GM18502 (cell line): ENCODE measurements at regions not wholly inside any gene's neighbourhood (a gene's known extent, or its start where the extent isn't known, plus 50 kb on each side); places are given as distances from the start of the nearest gene placed in this dataset.
"Not testable (repeated sequence)": the region's sequence is repeated elsewhere in the genome, so short reads cannot be mapped to it uniquely, and the experiment has no call there.

Source experiments
- ATAC-seq: cut with Tn5 transposase; IDR thresholded peaks from one replicate; pipeline ENCODE4 v1.9.1; 2021; ENCODE audit warnings: mild to moderate bottlenecking; ENCODE audit not compliant: unreplicated experiment, poor library complexity

- ATAC-seq, result not testable (repeated sequence)
Measured at GRCh38 chr9:61953108-61953507, 763.3 kb downstream of the SPATA31A7 start.

DNA sequence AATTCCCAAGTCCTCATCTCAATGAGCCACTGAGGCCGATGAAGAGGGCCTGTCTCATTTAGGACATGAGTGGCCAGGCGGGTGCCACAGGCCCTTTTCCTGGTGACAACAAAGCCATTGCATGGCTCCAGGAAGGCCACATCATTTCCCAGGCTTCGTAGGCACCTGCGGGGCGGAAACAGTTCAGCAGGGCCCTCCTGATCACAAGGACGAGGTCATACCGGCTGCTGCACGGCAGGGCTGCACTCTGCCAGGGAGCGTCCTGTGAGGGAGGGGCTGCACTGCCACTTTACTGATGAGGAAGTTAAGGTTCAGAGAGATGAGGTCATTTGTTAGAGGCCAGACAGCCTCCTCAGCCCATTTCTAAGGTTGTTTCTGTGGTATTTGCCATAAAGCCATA, 781.8 kb downstream of the SPATA31A7 start:
- ATAC-seq, result not testable (repeated sequence)

- not testable (repeated sequence) for ATAC-seq
Measured at GRCh38 chr9:61974501-61974900, 784.7 kb downstream of the SPATA31A7 start.

GRCh38 chr9:61976318-61976717, 786.5 kb downstream of the SPATA31A7 start:
- not testable (repeated sequence) for ATAC-seq

GRCh38 chr9:61982727-61983126, 792.9 kb downstream of the SPATA31A7 start:
- not testable (repeated sequence) for ATAC-seq

- not testable (repeated sequence) for ATAC-seq
Measured at GRCh38 chr9:61983441-61983840, 793.6 kb downstream of the SPATA31A7 start.

DNA sequence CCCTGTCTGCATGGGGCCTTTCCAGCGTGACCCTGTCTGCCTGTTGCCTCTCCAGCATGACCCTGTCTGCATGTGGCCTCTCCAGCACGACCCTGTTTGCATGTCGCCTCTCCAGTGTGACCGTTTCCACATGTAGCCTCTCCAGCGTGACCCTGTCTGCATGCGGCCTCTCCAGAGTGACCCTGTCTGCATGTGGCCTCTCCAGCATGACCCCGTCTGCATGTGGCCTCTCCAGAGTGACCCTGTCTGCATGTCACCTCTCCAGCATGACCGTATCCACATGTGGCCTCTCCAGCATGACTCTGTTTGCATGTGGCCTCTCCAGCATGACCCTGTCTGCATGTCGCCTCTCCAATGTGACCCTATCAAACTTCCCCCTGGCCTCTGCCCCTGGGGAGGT, 794.1 kb downstream of the SPATA31A7 start:
- ATAC-seq, result not testable (repeated sequence)

- not testable (repeated sequence) for ATAC-seq
Measured at GRCh38 chr9:61984513-61984912, 794.7 kb downstream of the SPATA31A7 start.

- not testable (repeated sequence) for ATAC-seq
Measured at GRCh38 chr9:61992110-61992509, 802.3 kb downstream of the SPATA31A7 start.

GRCh38 chr9:62032441-62032840, 842.6 kb downstream of the SPATA31A7 start:
- ATAC-seq, result not testable (repeated sequence)

GRCh38 chr9:62038260-62038659, 848.4 kb downstream of the SPATA31A7 start:
- ATAC-seq, result not testable (repeated sequence)

GRCh38 chr9:62058155-62058554, 868.3 kb downstream of the SPATA31A7 start:
- ATAC-seq, result not testable (repeated sequence)

DNA sequence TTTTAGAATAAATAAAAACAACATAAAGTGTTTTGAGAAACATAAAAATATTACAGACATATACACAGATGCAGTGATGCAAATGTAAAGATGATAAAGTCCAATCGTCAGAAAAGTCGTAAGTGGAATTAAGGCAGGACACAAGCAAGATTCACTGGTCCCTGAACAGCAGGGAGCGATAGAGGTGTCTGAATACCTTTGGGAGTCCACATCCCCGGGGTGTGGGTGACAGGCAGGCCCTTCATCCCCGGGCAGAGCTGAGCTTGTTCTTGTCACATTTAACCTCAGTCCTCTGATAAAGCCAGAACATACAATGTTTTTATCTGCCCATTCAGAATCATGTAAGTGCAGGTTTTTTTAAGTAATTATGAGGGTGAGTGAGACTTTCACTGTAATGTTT, 881.2 kb downstream of the SPATA31A7 start:
- ATAC-seq, result not testable (repeated sequence)

DNA sequence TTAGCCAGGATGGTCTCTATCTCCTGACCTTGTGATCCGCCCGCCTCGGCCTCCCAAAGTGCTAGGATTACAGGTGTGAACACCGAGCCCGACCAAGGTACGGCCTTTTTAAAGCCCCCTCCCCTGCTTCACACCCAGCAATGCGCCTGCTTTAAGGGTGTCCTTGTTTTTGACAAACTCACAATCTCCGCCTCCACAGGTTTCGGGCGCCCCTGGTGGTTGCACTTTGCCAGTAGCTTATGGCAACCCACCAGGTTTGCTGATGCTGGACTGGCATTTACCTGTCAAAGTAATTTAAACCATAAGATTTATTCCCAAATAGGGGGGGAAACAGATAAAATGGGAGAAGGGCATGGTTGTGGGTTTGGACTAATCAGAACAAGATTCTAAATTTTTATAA, 883.6 kb downstream of the SPATA31A7 start:
- not testable (repeated sequence) for ATAC-seq

- ATAC-seq, result not testable (repeated sequence)
Measured at GRCh38 chr9:62084245-62084644, 894.4 kb downstream of the SPATA31A7 start.

DNA sequence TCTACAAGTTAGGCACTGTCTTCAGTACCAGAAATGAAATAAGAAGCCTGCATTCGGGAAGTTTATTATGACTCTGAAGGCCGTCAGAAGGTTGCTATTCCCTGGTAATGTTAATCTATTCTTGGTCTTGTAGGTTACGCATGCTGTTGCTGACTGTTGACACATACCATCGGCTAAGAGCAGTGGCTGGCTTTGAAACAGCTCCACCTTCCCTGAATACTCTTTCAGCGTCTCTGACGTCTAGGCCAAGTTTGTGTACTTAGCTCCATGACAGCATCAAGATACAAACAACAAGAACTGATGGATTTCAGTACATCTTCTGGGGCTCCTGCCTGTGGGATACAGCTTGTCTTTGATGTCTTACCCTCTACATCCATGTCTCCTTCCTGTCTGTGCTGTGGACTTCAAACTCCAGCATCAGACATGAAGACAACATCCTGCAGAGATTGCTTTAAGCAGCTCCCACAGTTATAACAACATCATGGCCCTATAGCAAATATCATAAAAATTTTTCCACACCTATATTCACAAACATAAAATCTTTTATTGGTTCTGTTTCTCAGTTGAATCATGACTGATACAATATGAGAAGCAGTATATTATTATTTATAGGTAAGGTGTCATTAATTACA, 906.0 kb downstream of the SPATA31A7 start:
- not testable (repeated sequence) for ATAC-seq

DNA sequence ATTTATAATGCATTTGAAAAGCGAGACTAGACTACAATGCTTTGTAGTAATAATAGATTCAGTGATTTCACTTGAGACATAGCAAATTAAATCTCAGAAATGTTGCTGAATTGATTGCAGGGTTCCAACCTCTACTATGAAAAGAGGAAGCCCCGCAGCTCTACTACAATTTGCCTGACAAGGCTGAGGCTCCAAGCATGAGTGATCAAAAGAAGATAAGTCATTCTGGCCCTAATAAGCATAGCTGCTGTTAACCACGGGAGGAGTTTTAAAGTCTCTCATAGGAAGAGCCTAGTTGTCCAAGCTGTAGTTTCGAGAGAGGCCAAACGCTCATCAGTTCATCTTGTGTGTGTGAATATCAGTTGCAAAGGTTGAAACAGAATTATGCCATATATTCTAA, 920.6 kb downstream of the SPATA31A7 start:
- peak; percentile 86 for ATAC-seq

DNA sequence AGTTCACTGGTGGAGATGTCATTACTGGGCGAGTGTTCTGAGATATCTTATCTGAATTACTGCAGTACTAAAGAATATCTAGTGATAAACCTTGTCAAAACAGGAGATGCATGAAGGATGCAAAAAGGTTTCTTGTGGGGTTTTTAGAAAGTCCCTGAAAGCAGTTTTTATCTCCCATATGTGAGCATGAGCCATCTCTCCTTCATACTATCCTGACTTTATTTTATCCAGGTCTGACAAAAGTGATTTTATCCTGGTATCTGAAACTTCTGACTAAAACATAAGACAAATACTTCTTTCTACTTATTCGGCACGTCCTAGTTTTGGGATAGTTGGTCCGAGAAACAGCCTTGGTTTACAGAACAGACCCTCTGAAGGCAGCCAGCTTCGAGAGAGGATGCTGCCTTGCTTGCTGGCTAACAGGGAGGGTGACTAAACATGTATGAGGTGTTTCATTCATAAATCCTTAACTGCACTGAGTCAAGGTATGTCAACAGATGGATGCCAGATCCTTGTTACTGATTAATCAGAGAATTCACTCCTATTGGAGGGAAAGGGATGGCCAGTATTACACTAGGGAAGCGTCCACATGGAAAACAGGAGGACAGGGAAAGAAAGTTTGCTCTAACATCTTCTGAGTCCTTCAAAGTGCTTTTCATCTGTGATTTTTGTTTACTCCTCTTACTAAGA, 927.3 kb downstream of the SPATA31A7 start:
- ATAC-seq, result not testable (repeated sequence)

DNA sequence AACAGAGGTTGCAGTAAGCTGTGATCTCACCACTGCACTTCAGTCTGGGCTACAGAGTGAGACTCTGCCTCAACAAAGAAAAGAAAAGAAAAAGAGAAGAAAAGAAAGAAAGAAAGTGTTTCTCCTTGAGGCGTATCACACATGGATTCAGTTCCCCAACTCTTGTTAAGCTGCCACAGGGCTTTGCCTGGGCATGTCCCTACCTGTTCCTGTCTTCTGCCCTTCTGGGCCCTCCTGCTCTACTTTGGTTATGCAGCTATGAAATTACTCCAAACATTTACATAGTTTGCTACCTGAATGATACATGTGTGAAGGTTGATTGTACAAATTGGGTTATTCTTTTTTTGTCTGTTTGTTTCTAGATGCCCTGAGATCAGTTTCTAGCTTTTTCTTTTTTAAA, 929.8 kb downstream of the SPATA31A7 start:
- ATAC-seq, result not testable (repeated sequence)

- ATAC-seq, result not testable (repeated sequence)
Measured at GRCh38 chr9:62125631-62126611, 936.1 kb downstream of the SPATA31A7 start.
